ENCODE measurements at regions not wholly inside any gene's neighbourhood (a gene's known extent, or its start where the extent isn't known, plus 50 kb on each side); places are given as distances from the start of the nearest gene placed in this dataset.

DNA sequence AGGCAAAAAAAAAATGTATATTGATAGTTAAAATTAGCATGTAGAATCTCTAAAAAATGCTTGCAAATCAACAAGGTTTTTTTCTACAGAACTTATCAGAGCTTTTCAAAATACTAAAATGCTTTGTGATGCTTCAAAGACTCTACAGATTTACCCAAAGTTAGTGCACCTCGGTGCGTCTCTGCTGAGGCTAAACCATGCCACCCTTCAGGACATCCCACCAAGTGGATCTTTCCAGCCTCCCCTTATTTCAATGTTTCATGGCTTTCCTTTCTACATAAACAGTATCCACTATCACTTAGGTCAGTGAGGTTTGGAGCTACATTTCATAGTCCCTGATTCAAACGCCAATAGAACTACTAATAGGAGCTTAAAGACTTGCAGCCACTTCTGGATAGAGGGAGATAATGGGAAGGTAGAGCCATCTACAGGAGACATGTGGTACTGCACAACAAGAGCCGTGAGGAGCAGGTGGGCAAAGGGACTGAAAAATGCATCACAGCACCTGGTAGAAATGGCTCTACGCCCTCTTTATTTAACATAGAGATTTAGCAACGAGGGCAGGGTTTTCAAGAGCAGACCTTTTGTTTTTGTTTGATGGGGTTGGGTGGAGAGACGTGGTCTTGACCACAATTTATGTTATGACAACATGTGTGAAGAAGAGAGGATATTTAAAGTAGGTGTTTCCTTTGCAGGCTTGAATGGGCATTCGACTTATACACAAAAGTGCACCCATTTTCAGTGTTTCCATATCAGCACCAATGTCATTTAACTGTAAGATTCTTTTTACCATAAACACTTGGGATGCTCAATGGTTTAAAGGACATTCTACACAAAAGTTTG lies 56.1 kb upstream of the SLC35G4 start:
- no peak for FAIRE-seq
- peak; percentile 90 for TF ChIP-seq CTCF (IDR thresholded peaks at IDR 0.05; ENCODE audit: insufficient read depth, missing control alignments)
- DNase-seq (ENCODE audit: insufficient read length, low spot score): peak; percentile 44

GRCh38 chr18:11548916-11549551 lies 60.4 kb upstream of the SLC35G4 start:
- FAIRE-seq: no peak

DNA sequence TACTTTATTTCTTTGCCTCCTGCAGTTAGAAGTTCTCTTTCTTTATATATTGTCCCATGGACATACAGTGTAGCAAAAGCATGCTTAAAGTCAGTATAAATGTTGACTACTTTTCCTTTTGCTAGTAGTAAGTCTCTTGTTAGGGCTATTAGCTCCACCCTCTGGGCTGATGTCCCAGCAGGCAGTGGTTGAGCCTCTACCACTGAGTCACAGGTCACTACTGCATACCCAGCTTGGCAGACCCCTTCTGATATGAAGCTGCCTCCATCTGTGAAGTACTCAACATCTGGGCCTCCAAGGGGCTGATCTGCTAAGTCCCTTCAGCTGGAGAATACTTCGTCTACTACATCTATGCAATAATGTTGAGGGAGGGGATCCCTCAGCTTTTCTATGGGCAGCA lies 61.0 kb upstream of the SLC35G4 start:
- DNase-seq (ENCODE audit: insufficient read length, low spot score) (no peak), FAIRE-seq (no peak)

More at GRCh38 chr18:11548916-11549551, 60.4 kb upstream of the SLC35G4 start:
- no peak for TF ChIP-seq CTCF (IDR thresholded peaks at IDR 0.05; ENCODE audit: insufficient read depth, missing control alignments)
- DNase-seq (ENCODE audit: insufficient read length, low spot score): no peak

DNA sequence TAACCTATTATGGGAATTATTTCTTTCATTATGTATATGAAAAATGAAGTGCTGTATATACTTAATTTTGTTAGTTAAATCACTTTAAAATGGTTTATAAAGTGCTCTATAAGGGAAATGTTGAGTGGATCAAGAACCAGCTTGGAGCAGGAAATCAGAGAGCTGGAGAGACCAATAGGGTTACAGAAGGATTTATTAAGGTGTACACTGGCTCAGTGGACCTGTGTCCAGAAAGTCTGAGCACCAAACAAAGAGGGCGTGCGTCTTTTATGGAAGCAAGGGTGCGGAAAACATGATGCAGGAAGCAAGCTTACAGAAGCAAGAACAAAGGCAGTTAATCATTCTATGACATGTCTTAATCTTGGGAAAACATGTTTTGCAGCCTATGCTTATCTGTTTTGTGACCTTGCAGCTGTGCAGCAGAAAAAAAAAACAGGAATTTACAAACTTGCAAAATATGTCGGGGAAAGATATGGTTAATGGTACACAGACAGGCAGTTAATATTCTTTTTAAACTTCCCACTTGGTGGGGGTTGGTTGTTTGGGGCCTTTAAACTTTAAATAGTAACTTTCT lies 65.2 kb upstream of the SLC35G4 start:
- FAIRE-seq: no peak

More for the DNA sequence above, 61.0 kb upstream of the SLC35G4 start:
- no peak for TF ChIP-seq CTCF (IDR thresholded peaks at IDR 0.05; ENCODE audit: insufficient read depth, missing control alignments)

GRCh38 chr18:11541179-11541578 lies 68.2 kb upstream of the SLC35G4 start:
- FAIRE-seq (no peak), DNase-seq (ENCODE audit: insufficient read length, low spot score) (no peak)
- no peak for TF ChIP-seq CTCF (IDR thresholded peaks at IDR 0.05; ENCODE audit: insufficient read depth, missing control alignments)

More for the DNA sequence above, 65.2 kb upstream of the SLC35G4 start:
- DNase-seq (ENCODE audit: insufficient read length, low spot score): no peak
- TF ChIP-seq CTCF (IDR thresholded peaks at IDR 0.05; ENCODE audit: insufficient read depth, missing control alignments): no peak

DNA sequence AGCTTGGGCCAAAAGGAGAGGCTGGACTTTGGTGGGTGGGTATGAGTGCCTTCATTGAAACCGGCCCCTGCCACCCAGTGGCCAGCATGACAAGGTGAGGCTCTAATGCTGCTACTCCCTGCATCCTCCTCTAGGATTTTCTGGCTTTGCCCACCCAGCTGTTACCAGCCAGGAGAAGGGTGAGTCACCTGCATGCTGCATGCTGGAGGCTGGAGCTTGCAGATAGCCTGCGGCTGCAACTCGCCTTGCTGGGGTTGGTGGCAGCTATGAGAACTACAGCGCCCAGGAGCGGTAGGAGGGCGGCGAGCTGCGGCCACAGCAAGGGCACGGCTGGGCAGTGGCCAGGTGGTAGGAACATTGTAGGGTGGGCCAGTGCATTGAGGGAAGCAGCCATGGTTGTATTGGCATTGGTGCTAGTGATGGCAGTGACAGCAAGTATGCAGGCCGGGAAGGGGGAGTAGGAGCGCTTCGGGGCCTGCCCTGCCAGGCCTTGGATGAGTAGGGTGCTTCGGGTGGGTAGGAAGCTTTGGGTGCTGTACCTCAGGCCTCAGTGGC lies 75.4 kb upstream of the SLC35G4 start:
- DNase-seq (ENCODE audit: insufficient read length, low spot score): no peak
- no peak for TF ChIP-seq CTCF (IDR thresholded peaks at IDR 0.05; ENCODE audit: insufficient read depth, missing control alignments)
- no peak for FAIRE-seq
